ENCODE measurements at regions not wholly inside any gene's neighbourhood (a gene's known extent, or its start where the extent isn't known, plus 50 kb on each side); places are given as distances from the start of the nearest gene placed in this dataset.

GRCh38 chrX:14300376-14300775, 229.0 kb upstream of the GLRA2 start:
- H3K9me3 Mint-ChIP-seq: peaks cover 46 to 48% of the 10 kb centered on the region in 2 experiments
- no peak for DNase-seq
- H3K27me3 Mint-ChIP-seq (ENCODE audit: low read depth): no peaks in the 10 kb centered on the region; the same call in 1 of the 2 replicates
- no peak overlapping the region for H2AK5ac ChIP-seq (ENCODE audit: insufficient read length, low read length)
- no peak overlapping the region for H3T11ph ChIP-seq (ENCODE audit: low read length)
- no peaks in the 10 kb centered on the region for H3K79me1 ChIP-seq (ENCODE audit: insufficient read depth, low read depth, low read length, poor library complexity, severe bottlenecking)
- H3K36me3 Mint-ChIP-seq (ENCODE audit: insufficient read depth in 1 of 3, low read depth in 3 of 3): no peaks in the 10 kb centered on the region; a peak in 3 of 7 replicates
- no peak overlapping the region for H4K5ac ChIP-seq (ENCODE audit: insufficient read length, low read depth, low read length)
- H2BK12ac ChIP-seq (ENCODE audit: insufficient read length, low read depth, low read length): no peak overlapping the region
- H2BK120ac ChIP-seq (ENCODE audit: low read depth, low read length, poor library complexity, severe bottlenecking): no peak overlapping the region
- no peak overlapping the region for H2AFZ ChIP-seq (ENCODE audit: low read length)
- H3K79me2 ChIP-seq (ENCODE audit: insufficient read depth, low read length): no peaks in the 10 kb centered on the region
- no peaks in the 10 kb centered on the region for H3K9me3 ChIP-seq (ENCODE audit: control insufficient read depth, low read depth, low read length)
- no peaks in the 10 kb centered on the region for H3K4me1 ChIP-seq (ENCODE audit: insufficient read depth, low read length)
- H4K8ac ChIP-seq (replicated peaks; ENCODE audit: insufficient read length, low read depth, low read length): no peak overlapping the region
- no peak overlapping the region for H3K4me3 Mint-ChIP-seq
- H2BK20ac ChIP-seq (ENCODE audit: low read depth, low read length, poor library complexity, severe bottlenecking): no peak overlapping the region
- H3K27ac Mint-ChIP-seq: no peak overlapping the region
- no peak overlapping the region for H3K14ac ChIP-seq (ENCODE audit: insufficient read depth, low read length)
- no peak overlapping the region for H3K56ac ChIP-seq (ENCODE audit: insufficient read length, low read depth, low read length)
- WGBS (ENCODE audit: extremely low coverage, insufficient read length, low lambda C conversion rate): no CpG with 5 or more reads among the region's 2 CpGs
- H3K4ac ChIP-seq (ENCODE audit: low read depth, low read length): no peak overlapping the region
- H3K27me3 ChIP-seq (ENCODE audit: insufficient read depth, low read length): no peaks in the 10 kb centered on the region
- H3K23ac ChIP-seq (ENCODE audit: insufficient read length, low read depth, low read length): no peak overlapping the region
- no peak overlapping the region for H2BK5ac ChIP-seq (ENCODE audit: insufficient read length, low read length)
- no peaks in the 10 kb centered on the region for H3K23me2 ChIP-seq (ENCODE audit: insufficient read length, low read depth, low read length, poor library complexity, severe bottlenecking)
- no peaks in the 10 kb centered on the region for H4K20me1 ChIP-seq (ENCODE audit: control insufficient read depth, insufficient read depth, insufficient read length)
- no peak for TF ChIP-seq CTCF (conservative IDR thresholded peaks at IDR 0.05)
- H4K91ac ChIP-seq (ENCODE audit: insufficient read length, low read depth, low read length): no peak overlapping the region
- H3K4me2 ChIP-seq (ENCODE audit: insufficient read depth, insufficient read length, low read length): no peak overlapping the region
- H2BK15ac ChIP-seq (ENCODE audit: low read depth, low read length): no peak overlapping the region
- no peak overlapping the region for H3K27ac ChIP-seq (ENCODE audit: insufficient read length, low read depth, low read length)
- H3K4me1 Mint-ChIP-seq: no peaks in the 10 kb centered on the region
- no peak overlapping the region for H3K9ac ChIP-seq (ENCODE audit: extremely low read depth, insufficient read length, low read length)
- no peak overlapping the region for H3K18ac ChIP-seq (ENCODE audit: insufficient read length, low read depth, low read length)
